GM21360 (cell line): ENCODE measurements at regions not wholly inside any gene's neighbourhood (a gene's known extent, or its start where the extent isn't known, plus 50 kb on each side); places are given as distances from the start of the nearest gene placed in this dataset.

Experiments
- ATAC-seq: cut with Tn5 transposase; IDR thresholded peaks from one replicate; pipeline ENCODE4 v1.9.1; 2021; ENCODE audit warnings: mild to moderate bottlenecking, moderate library complexity; ENCODE audit not compliant: unreplicated experiment

GRCh38 chr20:47406849-47407682 is 50.6 kb upstream of the ZMYND8 start:
- no peak for ATAC-seq

- ATAC-seq: no peak
Measured at GRCh38 chr20:47411161-47411560, 54.7 kb upstream of the ZMYND8 start.

- ATAC-seq: no peak
Measured at GRCh38 chr20:47412083-47412482, 55.6 kb upstream of the ZMYND8 start.

GRCh38 chr20:47413189-47413588 is 56.7 kb upstream of the ZMYND8 start:
- ATAC-seq: no peak

GRCh38 chr20:47417245-47418068 is 61.0 kb upstream of the ZMYND8 start:
- no peak for ATAC-seq

- no peak for ATAC-seq
Measured at GRCh38 chr20:47418069-47418757, 61.7 kb upstream of the ZMYND8 start.

GRCh38 chr20:47419953-47420514 is 63.5 kb upstream of the ZMYND8 start:
- no peak for ATAC-seq

GRCh38 chr20:47421076-47421475 is 64.6 kb upstream of the ZMYND8 start:
- ATAC-seq: no peak

- ATAC-seq: no peak
Measured at GRCh38 chr20:47423586-47423985, 67.1 kb upstream of the ZMYND8 start.

GRCh38 chr20:47427067-47427466 is 70.6 kb upstream of the ZMYND8 start:
- no peak for ATAC-seq

GRCh38 chr20:47427746-47428145 is 71.2 kb upstream of the ZMYND8 start:
- ATAC-seq: no peak

- no peak for ATAC-seq
Measured at GRCh38 chr20:47428164-47428563, 71.7 kb upstream of the ZMYND8 start.

GRCh38 chr20:47428851-47429336 is 72.4 kb upstream of the ZMYND8 start:
- ATAC-seq: no peak

- no peak for ATAC-seq
Measured at GRCh38 chr20:47429409-47429808, 72.3 kb upstream of the NCOA3 start.

GRCh38 chr20:47430862-47431588 is 70.7 kb upstream of the NCOA3 start:
- no peak for ATAC-seq

GRCh38 chr20:47432834-47433210 is 68.9 kb upstream of the NCOA3 start:
- ATAC-seq: no peak

- ATAC-seq: peak; percentile 53
Measured at GRCh38 chr20:47434128-47434779, 67.4 kb upstream of the NCOA3 start.

- ATAC-seq: peak; percentile 47
Measured at GRCh38 chr20:47438464-47439381, 63.0 kb upstream of the NCOA3 start.
